Nephron progenitor cell (in vitro differentiated cells): ENCODE measurements at regions not wholly inside any gene's neighbourhood (a gene's known extent, or its start where the extent isn't known, plus 50 kb on each side); places are given as distances from the start of the nearest gene placed in this dataset.

ENCODE experiments used
- DNase-seq: peaks from one replicate; pipeline ENCODE4 v3.0.0; 2021
- H3K27ac Mint-ChIP-seq: 2 replicates; pipeline ENCODE4 v1.8.0; 2021; ENCODE audit warnings: mild to moderate bottlenecking, moderate library complexity, mixed read lengths
- H3K27me3 Mint-ChIP-seq: 2 replicates; pipeline ENCODE4 v1.8.0; 2021; ENCODE audit warnings: mild to moderate bottlenecking, low read depth, mixed read lengths; ENCODE audit not compliant: poor library complexity
- H3K36me3 Mint-ChIP-seq: 2 replicates; pipeline ENCODE4 v1.8.0; 2021; ENCODE audit warnings: low read depth, mixed read lengths
- H3K4me1 Mint-ChIP-seq: 2 replicates; pipeline ENCODE4 v1.8.0; 2021; ENCODE audit warnings: mixed read lengths
- H3K4me3 Mint-ChIP-seq: 2 replicates; pipeline ENCODE4 v1.8.0; 2021; ENCODE audit warnings: mild to moderate bottlenecking, moderate library complexity, mixed read lengths
- H3K9me3 Mint-ChIP-seq: 2 replicates; pipeline ENCODE4 v1.8.0; 2021; ENCODE audit warnings: mild to moderate bottlenecking, moderate library complexity, mixed read lengths
- TF ChIP-seq, protein P1 (sequence below): fragments of 200-600 bp; sonication (generic); IDR thresholded peaks from 2 replicates; pipeline ENCODE4 v1.5.0; 2021; ENCODE audit warnings: antibody characterized with exemption

DNA sequence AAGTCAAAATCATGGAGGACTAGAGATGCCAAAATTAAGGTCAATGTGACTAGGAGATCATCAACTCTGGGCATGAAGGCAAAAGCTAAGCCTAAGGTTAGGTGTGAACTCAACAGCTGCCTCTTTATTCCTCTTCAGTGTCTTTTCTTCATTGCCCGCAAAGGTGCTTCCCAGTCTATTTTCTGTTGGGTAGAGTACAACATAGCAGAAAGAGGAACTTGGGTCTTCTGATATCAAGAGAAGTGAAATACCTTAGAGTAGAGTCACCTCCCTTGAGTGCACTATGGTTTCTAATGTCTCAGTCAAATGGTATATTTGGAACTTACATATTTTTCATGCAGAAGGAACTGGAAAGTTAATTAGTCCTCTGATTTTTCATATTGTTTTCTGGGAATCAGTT, 122.5 kb upstream of the GRIN3A start:
- Mint-ChIP-seq H3K4me1 (no peaks in the 10 kb centered on the region), H3K27ac (no peak overlapping the region), H3K36me3 (no peaks in the 10 kb centered on the region), H3K9me3 (no peaks in the 10 kb centered on the region), H3K27me3 (peaks cover 10% of the 10 kb centered on the region), H3K4me3 (no peak overlapping the region)
- TF ChIP-seq, protein P1, sequence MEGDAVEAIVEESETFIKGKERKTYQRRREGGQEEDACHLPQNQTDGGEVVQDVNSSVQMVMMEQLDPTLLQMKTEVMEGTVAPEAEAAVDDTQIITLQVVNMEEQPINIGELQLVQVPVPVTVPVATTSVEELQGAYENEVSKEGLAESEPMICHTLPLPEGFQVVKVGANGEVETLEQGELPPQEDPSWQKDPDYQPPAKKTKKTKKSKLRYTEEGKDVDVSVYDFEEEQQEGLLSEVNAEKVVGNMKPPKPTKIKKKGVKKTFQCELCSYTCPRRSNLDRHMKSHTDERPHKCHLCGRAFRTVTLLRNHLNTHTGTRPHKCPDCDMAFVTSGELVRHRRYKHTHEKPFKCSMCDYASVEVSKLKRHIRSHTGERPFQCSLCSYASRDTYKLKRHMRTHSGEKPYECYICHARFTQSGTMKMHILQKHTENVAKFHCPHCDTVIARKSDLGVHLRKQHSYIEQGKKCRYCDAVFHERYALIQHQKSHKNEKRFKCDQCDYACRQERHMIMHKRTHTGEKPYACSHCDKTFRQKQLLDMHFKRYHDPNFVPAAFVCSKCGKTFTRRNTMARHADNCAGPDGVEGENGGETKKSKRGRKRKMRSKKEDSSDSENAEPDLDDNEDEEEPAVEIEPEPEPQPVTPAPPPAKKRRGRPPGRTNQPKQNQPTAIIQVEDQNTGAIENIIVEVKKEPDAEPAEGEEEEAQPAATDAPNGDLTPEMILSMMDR = no peak
- DNase-seq = no peak

DNA sequence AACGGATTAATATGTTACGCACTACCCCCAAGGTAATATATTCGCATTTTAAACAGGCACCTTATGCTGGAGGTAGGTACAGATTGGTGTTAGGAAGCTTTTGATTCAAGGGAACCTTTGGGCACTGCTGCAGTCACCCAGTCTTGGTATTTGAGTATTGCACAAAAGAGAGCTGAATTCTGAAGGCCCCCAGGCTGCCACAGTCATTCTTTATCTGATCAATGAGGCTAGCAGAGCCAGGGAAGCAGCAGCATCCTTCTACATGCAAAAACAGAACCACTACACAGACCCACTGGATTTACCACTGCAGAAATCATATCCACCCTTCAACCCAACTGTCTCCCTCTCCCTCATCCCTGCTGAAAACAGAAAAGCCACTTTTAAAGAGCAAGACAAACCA, 121.2 kb upstream of the GRIN3A start:
- H3K27me3 Mint-ChIP-seq = peaks cover 10% of the 10 kb centered on the region
- H3K9me3 Mint-ChIP-seq = no peaks in the 10 kb centered on the region
- TF ChIP-seq, protein P1 = no peak
- no peak overlapping the region for H3K4me3 Mint-ChIP-seq
- no peak overlapping the region for H3K27ac Mint-ChIP-seq
- H3K4me1 Mint-ChIP-seq = no peaks in the 10 kb centered on the region
- DNase-seq = no peak
- H3K36me3 Mint-ChIP-seq = no peaks in the 10 kb centered on the region

DNA sequence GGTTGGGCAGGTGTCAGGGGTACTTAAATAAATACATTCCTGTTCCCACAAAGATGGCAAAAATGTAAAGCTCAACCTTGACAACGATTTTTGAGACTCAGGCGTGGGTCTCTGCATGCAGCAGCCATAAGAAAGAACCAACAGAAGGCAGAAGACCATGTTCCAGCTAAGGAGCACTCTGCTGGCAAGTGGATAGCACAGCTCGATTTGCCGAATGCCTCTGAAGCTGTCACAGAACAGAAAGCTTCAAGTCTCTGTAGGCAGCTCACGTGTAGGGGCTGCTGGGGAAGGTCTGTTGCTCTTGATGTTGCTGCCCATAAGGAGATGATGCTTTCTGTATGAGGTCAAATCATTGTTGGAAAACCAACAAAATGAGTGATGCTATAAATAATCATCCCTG, 119.6 kb upstream of the GRIN3A start:
- H3K36me3 Mint-ChIP-seq = no peaks in the 10 kb centered on the region
- TF ChIP-seq, protein P1 = no peak
- H3K27ac Mint-ChIP-seq = no peak overlapping the region
- H3K4me3 Mint-ChIP-seq = no peak overlapping the region
- no peak for DNase-seq
- H3K9me3 Mint-ChIP-seq = no peaks in the 10 kb centered on the region
- H3K27me3 Mint-ChIP-seq = peaks cover 7% of the 10 kb centered on the region
- no peaks in the 10 kb centered on the region for H3K4me1 Mint-ChIP-seq

DNA sequence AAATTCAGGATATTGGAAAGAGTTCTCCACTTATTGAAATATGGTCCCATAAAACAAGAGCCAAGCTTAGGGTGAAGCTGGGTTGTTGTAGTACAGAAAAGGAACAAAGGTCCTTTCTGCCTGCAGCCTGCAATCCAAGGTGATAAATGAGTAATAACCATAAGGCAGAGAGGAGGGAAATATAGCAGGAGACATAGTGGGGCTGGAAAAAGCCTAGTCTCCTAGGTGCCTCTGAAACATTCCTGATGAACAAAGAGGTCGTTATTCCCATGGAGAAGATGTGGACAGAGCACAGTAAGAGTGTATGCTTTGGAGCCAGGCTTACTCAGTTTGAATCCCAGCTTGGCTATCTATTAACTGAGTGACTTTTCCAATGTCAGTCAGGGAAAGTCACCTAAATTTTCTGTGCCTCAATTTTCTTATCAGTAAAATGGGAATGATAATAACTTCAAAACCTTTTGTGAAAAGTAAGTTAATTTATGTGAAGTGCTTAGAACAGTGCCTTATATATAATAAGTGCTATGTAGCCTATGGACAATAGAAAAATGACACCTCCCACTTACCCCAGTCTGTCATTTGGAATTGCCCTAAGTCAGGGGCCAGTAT, 110.8 kb upstream of the GRIN3A start:
- no peak for DNase-seq
- Mint-ChIP-seq H3K27me3 (peaks cover 4% of the 10 kb centered on the region), H3K36me3 (no peaks in the 10 kb centered on the region), H3K4me3 (no peak overlapping the region), H3K27ac (no peak overlapping the region), H3K9me3 (peaks cover 5% of the 10 kb centered on the region), H3K4me1 (peaks cover 8% of the 10 kb centered on the region)
- TF ChIP-seq, protein P1 = no peak

DNA sequence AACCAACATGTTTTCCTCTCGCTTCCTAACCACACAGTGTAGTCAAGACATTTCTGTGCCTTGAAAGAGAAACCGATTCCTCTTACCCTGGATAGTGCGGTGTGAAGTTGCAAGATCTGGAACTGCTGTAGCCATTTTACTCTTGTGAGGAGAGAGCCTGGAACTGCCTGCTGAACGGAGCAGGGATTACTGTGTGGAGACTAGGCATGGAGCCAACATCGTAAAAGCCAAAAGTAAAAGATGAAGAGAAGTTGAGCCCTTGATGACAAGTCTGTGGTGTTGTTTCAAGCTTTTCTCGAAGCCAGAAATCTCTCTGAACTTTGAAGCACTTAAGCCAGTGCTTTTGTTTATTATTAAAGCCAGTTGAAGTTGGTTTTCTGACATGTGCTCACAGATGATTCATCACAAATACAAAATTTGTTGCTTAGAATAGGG, 110.1 kb upstream of the GRIN3A start:
- TF ChIP-seq, protein P1 = no peak
- Mint-ChIP-seq H3K36me3 (no peaks in the 10 kb centered on the region), H3K4me1 (peaks cover 8% of the 10 kb centered on the region), H3K4me3 (no peak overlapping the region), H3K9me3 (peaks cover 5% of the 10 kb centered on the region), H3K27ac (no peak overlapping the region), H3K27me3 (peaks cover 4% of the 10 kb centered on the region)
- DNase-seq = no peak

GRCh38 chr9:101846161-101846560, 107.7 kb upstream of the GRIN3A start:
- TF ChIP-seq, protein P1 = no peak
- Mint-ChIP-seq H3K4me1 (peaks cover 8% of the 10 kb centered on the region), H3K4me3 (no peak overlapping the region), H3K27me3 (peaks cover 4% of the 10 kb centered on the region), H3K36me3 (no peaks in the 10 kb centered on the region), H3K27ac (no peak overlapping the region), H3K9me3 (no peaks in the 10 kb centered on the region)
- no peak for DNase-seq
